Neuronal stem cell (in vitro differentiated cells): ENCODE measurements at regions not wholly inside any gene's neighbourhood (a gene's known extent, or its start where the extent isn't known, plus 50 kb on each side); places are given as distances from the start of the nearest gene placed in this dataset.
A peak's percentile ranks its signal among the peaks of the same experiment; 100 is the strongest.

ENCODE experiments used
- DNase-seq: peaks from one replicate; pipeline ENCODE4 v3.0.0-alpha.2; 2013; ENCODE audit warnings: low spot score
- H2AFZ ChIP-seq: one replicate; pipeline ENCODE4 v1.6.1; 2013; ENCODE audit warnings: mild to moderate bottlenecking, low read length, inconsistent platforms
- H2AK5ac ChIP-seq: 2 replicates; pipeline ENCODE4 v1.6.1; 2013; ENCODE audit warnings: low read depth, mild to moderate bottlenecking, inconsistent platforms, low read length, moderate library complexity, mixed read lengths
- H2BK120ac ChIP-seq: 2 replicates; pipeline ENCODE4 v1.6.1; 2013; ENCODE audit warnings: low read depth, mild to moderate bottlenecking, inconsistent platforms, low read length, moderate library complexity, mixed read lengths
- H2BK12ac ChIP-seq: one replicate; pipeline ENCODE4 v1.6.1; 2013; ENCODE audit warnings: low read length, inconsistent platforms
- H2BK15ac ChIP-seq: 2 replicates; pipeline ENCODE4 v1.6.1; 2013; ENCODE audit warnings: mild to moderate bottlenecking, low read length, inconsistent platforms, mixed read lengths
- H2BK5ac ChIP-seq: one replicate; pipeline ENCODE4 v1.6.1; 2013; ENCODE audit warnings: inconsistent platforms, mild to moderate bottlenecking, low read length, moderate library complexity
- H3K14ac ChIP-seq: one replicate; pipeline ENCODE4 v1.6.1; 2013; ENCODE audit warnings: low read length, inconsistent platforms
- H3K18ac ChIP-seq: 2 replicates; pipeline ENCODE4 v1.6.1; 2013; ENCODE audit warnings: low read length, inconsistent platforms
- H3K23ac ChIP-seq: 2 replicates; pipeline ENCODE4 v1.6.1; 2013; ENCODE audit warnings: low read depth, mild to moderate bottlenecking, mixed read lengths, low read length, inconsistent platforms; ENCODE audit not compliant: poor library complexity
- H3K27ac ChIP-seq: replicated peaks from 3 replicates; pipeline ENCODE4 v1.5.1; 2013; ENCODE audit warnings: low read length, inconsistent platforms
- H3K27me3 ChIP-seq, 3 experiments: 2 replicates each; pipeline ENCODE4 v1.6.1; 2013; ENCODE audit warnings: low read length in 3 of 3, mild to moderate bottlenecking in 2 of 3, inconsistent platforms in 1 of 3, low read depth in 1 of 3, mixed read lengths in 1 of 3, moderate library complexity in 1 of 3; ENCODE audit not compliant: control insufficient read depth in 3 of 3, insufficient read depth in 3 of 3
- H3K36me3 ChIP-seq, 2 donors: replicated peaks in 1 of 2; 2 replicates each; pipeline ENCODE4 v1.6.1; 2013; ENCODE audit warnings: low read length in 2 of 2; ENCODE audit not compliant: control insufficient read depth in 2 of 2, insufficient read depth in 2 of 2
- H3K4ac ChIP-seq: 2 replicates; pipeline ENCODE4 v1.6.1; 2013; ENCODE audit warnings: inconsistent platforms, mild to moderate bottlenecking, low read length, moderate library complexity
- H3K4me1 ChIP-seq, 2 donors: 1 replicate in 1 of 2; 2 replicates in 1 of 2; pipeline ENCODE4 v1.6.1; 2013; ENCODE audit warnings: low read length in 2 of 2, low read depth in 1 of 2; ENCODE audit not compliant: control insufficient read depth in 2 of 2, insufficient read depth in 1 of 2
- H3K4me2 ChIP-seq: one replicate; pipeline ENCODE4 v1.6.1; 2013; ENCODE audit warnings: mild to moderate bottlenecking, low read length, inconsistent platforms; ENCODE audit not compliant: insufficient read depth, poor library complexity, severe bottlenecking
- H3K4me3 ChIP-seq, 2 donors: 2 replicates each; pipeline ENCODE4 v1.5.1; 2013; ENCODE audit warnings: low read length in 2 of 2, mild to moderate bottlenecking in 2 of 2, inconsistent platforms in 1 of 2, moderate library complexity in 1 of 2
- H3K79me1 ChIP-seq: one replicate; pipeline ENCODE4 v1.6.1; 2013; ENCODE audit warnings: low read depth, mild to moderate bottlenecking, inconsistent platforms, low read length, moderate library complexity
- H3K9ac ChIP-seq: one replicate; pipeline ENCODE4 v1.6.1; 2013; ENCODE audit warnings: mild to moderate bottlenecking, low read depth, low read length, inconsistent platforms; ENCODE audit not compliant: poor library complexity
- H3K9me3 ChIP-seq, 2 donors: replicated peaks in 1 of 2; 2 replicates each; pipeline versions ENCODE3 to v1.6.1; 2013; ENCODE audit warnings: low read length in 2 of 2, mild to moderate bottlenecking in 2 of 2, inconsistent platforms in 1 of 2, low read depth in 1 of 2, mixed read lengths in 1 of 2, moderate library complexity in 1 of 2; ENCODE audit not compliant: control insufficient read depth in 2 of 2, insufficient read depth in 1 of 2
- H4K8ac ChIP-seq: one replicate; pipeline ENCODE4 v1.6.1; 2013; ENCODE audit warnings: low read depth, mild to moderate bottlenecking, inconsistent platforms, low read length, moderate library complexity
- H4K91ac ChIP-seq: one replicate; pipeline ENCODE4 v1.6.1; 2013; ENCODE audit warnings: low read length, low read depth, mild to moderate bottlenecking, inconsistent platforms; ENCODE audit not compliant: poor library complexity
- WGBS, 2 donors: extraction: QIAGEN DNeasy Blood & Tissue Kit; methylation state at CpG; one replicate each; pipeline ENCODE4 v1.1.7; 2013; ENCODE audit warnings: missing lambda C conversion rate in 2 of 2, mixed read lengths in 1 of 2; ENCODE audit not compliant: insufficient read length in 2 of 2, insufficient replicate concordance in 1 of 2; ENCODE audit errors: extremely low coverage in 2 of 2; 5-methylcytosine and 5-hydroxymethylcytosine counted together

- H3K79me1 ChIP-seq = peaks cover 1% of the 10 kb centered on the region
- WGBS, 2 donors = no CpG with 5 or more reads among the region's 3 CpGs
These were observed 194.3 kb downstream of the MTX2 start for GRCh38 chr2:176463546-176463945.

GRCh38 chr2:176464886-176465564 lies 195.8 kb downstream of the MTX2 start:
- Histone ChIP-seq H2BK12ac (no peak overlapping the region), H3K27me3 (no peaks in the 10 kb centered on the region), H2AK5ac (no peak overlapping the region), H3K36me3 (no peaks in the 10 kb centered on the region), H3K4me3 (no peak overlapping the region), H3K9me3 (no peaks in the 10 kb centered on the region), H3K18ac (no peak overlapping the region), H3K4ac (no peak overlapping the region), H2BK5ac (no peak overlapping the region), H2BK15ac (no peak overlapping the region), H3K4me1 (peaks cover 0 to 27% of the 10 kb centered on the region in 2 donors), H4K91ac (no peak overlapping the region), H2AFZ (peak overlapping the region; percentile 57), H3K9ac (no peak overlapping the region), H3K27ac (no peak overlapping the region), H3K4me2 (no peak overlapping the region), H3K23ac (no peak overlapping the region), H3K79me1 (peaks cover 1% of the 10 kb centered on the region), H2BK120ac (no peak overlapping the region), H3K14ac (no peak overlapping the region), H4K8ac (no peak overlapping the region)
- DNase-seq = no peak
- WGBS, 2 donors = no CpG with 5 or more reads among the region's 10 CpGs

More at GRCh38 chr2:176463546-176463945, 194.3 kb downstream of the MTX2 start:
- Histone ChIP-seq H2BK12ac (no peak overlapping the region), H3K9me3 (no peaks in the 10 kb centered on the region), H3K36me3 (no peaks in the 10 kb centered on the region), H3K27ac (no peak overlapping the region), H3K4me2 (no peak overlapping the region), H2BK120ac (no peak overlapping the region), H4K91ac (no peak overlapping the region), H4K8ac (no peak overlapping the region), H2BK5ac (no peak overlapping the region), H2AK5ac (no peak overlapping the region), H3K4me3 (no peak overlapping the region), H3K18ac (no peak overlapping the region), H3K23ac (no peak overlapping the region), H3K4ac (no peak overlapping the region), H3K27me3 (no peaks in the 10 kb centered on the region), H2AFZ (no peak overlapping the region), H3K14ac (no peak overlapping the region), H2BK15ac (no peak overlapping the region), H3K4me1 (peaks cover 0 to 27% of the 10 kb centered on the region in 2 donors), H3K9ac (peak overlapping the region; percentile 38)
- no peak for DNase-seq

GRCh38 chr2:176466918-176467452 lies 197.7 kb downstream of the MTX2 start:
- Histone ChIP-seq H3K27me3 (no peaks in the 10 kb centered on the region), H2AK5ac (no peak overlapping the region), H4K8ac (no peak overlapping the region), H3K9ac (no peak overlapping the region), H3K18ac (no peak overlapping the region), H3K9me3 (no peaks in the 10 kb centered on the region), H3K4me2 (no peak overlapping the region), H3K4me1 (peaks cover 0 to 16% of the 10 kb centered on the region in 2 donors), H2BK120ac (no peak overlapping the region), H3K14ac (no peak overlapping the region), H3K27ac (no peak overlapping the region), H3K4ac (no peak overlapping the region), H2BK15ac (no peak overlapping the region), H3K79me1 (peaks cover 1% of the 10 kb centered on the region), H2AFZ (peak overlapping the region; percentile 76), H3K36me3 (no peaks in the 10 kb centered on the region), H2BK12ac (no peak overlapping the region), H3K23ac (no peak overlapping the region), H3K4me3 (no peak overlapping the region), H4K91ac (no peak overlapping the region), H2BK5ac (no peak overlapping the region)
- no peak for DNase-seq
- no CpG with 5 or more reads among the region's 5 CpGs for WGBS, 2 donors

- Histone ChIP-seq H3K4me2 (no peak overlapping the region), H2BK15ac (no peak overlapping the region), H3K4ac (no peak overlapping the region), H2BK12ac (no peak overlapping the region), H3K9me3 (no peaks in the 10 kb centered on the region), H3K23ac (no peak overlapping the region), H2BK120ac (no peak overlapping the region), H3K36me3 (no peaks in the 10 kb centered on the region), H3K79me1 (no peaks in the 10 kb centered on the region), H4K8ac (no peak overlapping the region), H2AK5ac (no peak overlapping the region), H3K9ac (no peak overlapping the region), H3K4me1 (peaks cover 0 to 11% of the 10 kb centered on the region in 2 donors), H2AFZ (no peak overlapping the region), H3K27me3 (no peaks in the 10 kb centered on the region), H3K18ac (no peak overlapping the region), H3K27ac (no peak overlapping the region), H4K91ac (no peak overlapping the region), H3K4me3 (no peak overlapping the region), H3K14ac (no peak overlapping the region), H2BK5ac (no peak overlapping the region)
- no CpG with 5 or more reads among the region's 6 CpGs for WGBS, 2 donors
- no peak for DNase-seq
These were observed 198.4 kb downstream of the MTX2 start for GRCh38 chr2:176467595-176467994.
